ENCODE measurements at regions not wholly inside any gene's neighbourhood (a gene's known extent, or its start where the extent isn't known, plus 50 kb on each side); places are given as distances from the start of the nearest gene placed in this dataset.

- no peaks in the 10 kb centered on the region for H3K27me3 Mint-ChIP-seq (ENCODE audit: low read depth, poor library complexity)
- H3K9me3 Mint-ChIP-seq = peaks cover 34% of the 10 kb centered on the region
- H3K36me3 Mint-ChIP-seq (ENCODE audit: low read depth) = peaks cover 6% of the 10 kb centered on the region
- DNase-seq = no peak
- no peak for TF ChIP-seq CTCF (IDR thresholded peaks at IDR 0.05)
- no peaks in the 10 kb centered on the region for H3K4me1 Mint-ChIP-seq
- no peak overlapping the region for H3K4me3 Mint-ChIP-seq
- H3K27ac Mint-ChIP-seq = no peak overlapping the region
Observed at GRCh38 chr9:108663422-108663821, 192.4 kb downstream of the ACTL7B start.

- TF ChIP-seq CTCF (IDR thresholded peaks at IDR 0.05) = no peak
- H3K9me3 Mint-ChIP-seq = peaks cover 36% of the 10 kb centered on the region
Observed at GRCh38 chr9:108662956-108663355, 192.8 kb downstream of the ACTL7B start.

GRCh38 chr9:108662091-108662875 is 193.5 kb downstream of the ACTL7B start:
- Mint-ChIP-seq H3K9me3 (peaks cover 36% of the 10 kb centered on the region), H3K36me3 (ENCODE audit: low read depth) (peaks cover 6% of the 10 kb centered on the region), H3K27ac (no peak overlapping the region), H3K4me1 (no peaks in the 10 kb centered on the region), H3K4me3 (no peak overlapping the region), H3K27me3 (ENCODE audit: low read depth, poor library complexity) (no peaks in the 10 kb centered on the region)
- no peak for TF ChIP-seq CTCF (IDR thresholded peaks at IDR 0.05)
- no peak for DNase-seq

More at GRCh38 chr9:108662956-108663355, 192.8 kb downstream of the ACTL7B start:
- H3K27ac Mint-ChIP-seq = no peak overlapping the region
- no peak overlapping the region for H3K4me3 Mint-ChIP-seq
- no peaks in the 10 kb centered on the region for H3K4me1 Mint-ChIP-seq
- DNase-seq = no peak
- peaks cover 6% of the 10 kb centered on the region for H3K36me3 Mint-ChIP-seq (ENCODE audit: low read depth)
- H3K27me3 Mint-ChIP-seq (ENCODE audit: low read depth, poor library complexity) = no peaks in the 10 kb centered on the region

GRCh38 chr9:108656566-108656965 is 199.2 kb downstream of the ACTL7B start:
- no peaks in the 10 kb centered on the region for H3K4me1 Mint-ChIP-seq
- H3K4me3 Mint-ChIP-seq = no peak overlapping the region
- no peak for DNase-seq
- peaks cover 6% of the 10 kb centered on the region for H3K36me3 Mint-ChIP-seq (ENCODE audit: low read depth)
- H3K27ac Mint-ChIP-seq = no peak overlapping the region
- H3K27me3 Mint-ChIP-seq (ENCODE audit: low read depth, poor library complexity) = peaks cover 3% of the 10 kb centered on the region
- TF ChIP-seq CTCF (IDR thresholded peaks at IDR 0.05) = no peak
- peaks cover 31% of the 10 kb centered on the region for H3K9me3 Mint-ChIP-seq

GRCh38 chr9:108655818-108656217 is 200.0 kb downstream of the ACTL7B start:
- no peak overlapping the region for H3K4me3 Mint-ChIP-seq
- TF ChIP-seq CTCF (IDR thresholded peaks at IDR 0.05) = no peak
- H3K27me3 Mint-ChIP-seq (ENCODE audit: low read depth, poor library complexity) = peaks cover 4% of the 10 kb centered on the region
- H3K9me3 Mint-ChIP-seq = peaks cover 26% of the 10 kb centered on the region
- H3K4me1 Mint-ChIP-seq = no peaks in the 10 kb centered on the region
- H3K36me3 Mint-ChIP-seq (ENCODE audit: low read depth) = peaks cover 6% of the 10 kb centered on the region
- no peak overlapping the region for H3K27ac Mint-ChIP-seq
- DNase-seq = no peak

GRCh38 chr9:108654566-108654965 is 201.2 kb downstream of the ACTL7B start:
- Mint-ChIP-seq H3K27me3 (ENCODE audit: low read depth, poor library complexity) (peaks cover 9% of the 10 kb centered on the region), H3K27ac (no peak overlapping the region), H3K4me3 (no peak overlapping the region), H3K9me3 (peaks cover 14% of the 10 kb centered on the region), H3K36me3 (ENCODE audit: low read depth) (peaks cover 6% of the 10 kb centered on the region), H3K4me1 (no peaks in the 10 kb centered on the region)
- no peak for DNase-seq
- no peak for TF ChIP-seq CTCF (IDR thresholded peaks at IDR 0.05)

All from nephron progenitor cell (in vitro differentiated cells).